Prostate gland (tissue), 2 donors: ENCODE measurements at regions not wholly inside any gene's neighbourhood (a gene's known extent, or its start where the extent isn't known, plus 50 kb on each side); places are given as distances from the start of the nearest gene placed in this dataset.

Experiments
- CTCF ChIP-seq, 4 experiments: fragments of 200-600 bp in 2 of 4; fragments of 450-650 bp in 2 of 4; sonication (generic) in 2 of 4; IDR thresholded peaks; 1 replicate in 3 of 4; 2 replicates in 1 of 4; pipeline ENCODE4 v1.5.1; 2016 to 2019; ENCODE audit warnings: antibody characterized with exemption in 4 of 4, mild to moderate bottlenecking in 2 of 4, moderate library complexity in 2 of 4
- POLR2AphosphoS5 ChIP-seq: sonication (generic); formaldehyde crosslinking; IDR thresholded peaks from one replicate; pipeline ENCODE4 v1.6.1; 2017; ENCODE audit warnings: antibody characterized with exemption

- TF ChIP-seq CTCF (IDR thresholded peaks at IDR 0.05) (no peak), POLR2AphosphoS5 (no peak)
Observed at GRCh38 chr15:79164465-79164864, 73.9 kb upstream of the RASGRF1 start.
